ENCODE measurements at regions not wholly inside any gene's neighbourhood (a gene's known extent, or its start where the extent isn't known, plus 50 kb on each side); places are given as distances from the start of the nearest gene placed in this dataset.

DNA sequence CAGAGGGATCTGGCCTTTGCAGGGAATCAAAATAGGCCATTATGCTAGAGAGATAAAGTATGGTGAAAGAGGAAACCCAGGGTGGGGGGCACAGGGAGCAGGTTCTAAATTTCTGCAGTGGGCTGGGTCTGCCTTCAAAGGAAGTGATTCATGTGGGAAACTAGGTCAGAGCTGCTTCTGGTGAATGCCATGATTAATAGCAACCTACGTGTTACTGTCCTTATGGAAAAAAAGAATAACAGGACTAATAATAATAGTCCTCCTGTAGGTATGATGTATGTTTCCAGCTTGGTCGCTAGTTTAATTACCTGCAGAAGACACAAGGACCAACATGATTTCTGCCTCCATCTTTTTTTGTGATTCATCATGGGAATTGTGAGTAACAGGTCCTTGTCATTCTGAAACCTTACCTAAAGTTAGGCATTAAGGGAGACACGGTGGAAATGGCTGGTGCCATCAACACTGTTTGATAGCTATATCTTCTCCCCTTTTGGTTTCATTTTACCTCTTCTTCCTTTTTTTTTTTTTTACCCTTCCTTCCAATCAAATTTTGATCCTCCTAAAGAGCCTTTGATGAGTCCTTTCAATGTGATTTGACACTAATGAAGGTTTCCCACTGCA is 180.4 kb downstream of the CPEB2 start:
- Histone ChIP-seq H3K79me2 (ENCODE audit: insufficient read depth, low read length) (no peaks in the 10 kb centered on the region), H3K9ac (ENCODE audit: insufficient read depth, low read length, poor library complexity, severe bottlenecking) (no peak overlapping the region), H3K4me1 (ENCODE audit: control insufficient read depth in 1 of 2, insufficient read depth in 2 of 2, low read length in 2 of 2) (peaks cover under 1% of the 10 kb centered on the region in 2 donors), H3K36me3 (replicated peaks in 1 of 2; ENCODE audit: control insufficient read depth in 1 of 2, insufficient read depth in 2 of 2, low read length in 2 of 2) (no peaks in the 10 kb centered on the region), H3K4me3 (replicated peaks in 1 of 3; ENCODE audit: low read depth in 2 of 3, low read length in 3 of 3) (no peak overlapping the region), H4K20me1 (ENCODE audit: insufficient read depth, low read length) (no peaks in the 10 kb centered on the region), H3K9me3 (replicated peaks in 1 of 2; ENCODE audit: control insufficient read depth in 1 of 2, insufficient read depth in 1 of 2, low read length in 2 of 2) (no peaks in the 10 kb centered on the region), H3K4me2 (replicated peaks; ENCODE audit: extremely low read depth, low read length, poor library complexity, severe bottlenecking) (no peak overlapping the region), H3K27me3 (ENCODE audit: control insufficient read depth in 2 of 2, insufficient read depth in 2 of 2, low read length in 2 of 2) (no peaks in the 10 kb centered on the region), H2AFZ (ENCODE audit: insufficient read depth, low read depth, low read length, poor library complexity, severe bottlenecking) (no peak overlapping the region), H3K27ac (ENCODE audit: low read depth in 1 of 2, low read length in 2 of 2) (no peak overlapping the region)
- H3K4me1 Mint-ChIP-seq = peaks cover 10% of the 10 kb centered on the region
- TF ChIP-seq, protein P1, sequence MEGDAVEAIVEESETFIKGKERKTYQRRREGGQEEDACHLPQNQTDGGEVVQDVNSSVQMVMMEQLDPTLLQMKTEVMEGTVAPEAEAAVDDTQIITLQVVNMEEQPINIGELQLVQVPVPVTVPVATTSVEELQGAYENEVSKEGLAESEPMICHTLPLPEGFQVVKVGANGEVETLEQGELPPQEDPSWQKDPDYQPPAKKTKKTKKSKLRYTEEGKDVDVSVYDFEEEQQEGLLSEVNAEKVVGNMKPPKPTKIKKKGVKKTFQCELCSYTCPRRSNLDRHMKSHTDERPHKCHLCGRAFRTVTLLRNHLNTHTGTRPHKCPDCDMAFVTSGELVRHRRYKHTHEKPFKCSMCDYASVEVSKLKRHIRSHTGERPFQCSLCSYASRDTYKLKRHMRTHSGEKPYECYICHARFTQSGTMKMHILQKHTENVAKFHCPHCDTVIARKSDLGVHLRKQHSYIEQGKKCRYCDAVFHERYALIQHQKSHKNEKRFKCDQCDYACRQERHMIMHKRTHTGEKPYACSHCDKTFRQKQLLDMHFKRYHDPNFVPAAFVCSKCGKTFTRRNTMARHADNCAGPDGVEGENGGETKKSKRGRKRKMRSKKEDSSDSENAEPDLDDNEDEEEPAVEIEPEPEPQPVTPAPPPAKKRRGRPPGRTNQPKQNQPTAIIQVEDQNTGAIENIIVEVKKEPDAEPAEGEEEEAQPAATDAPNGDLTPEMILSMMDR (IDR thresholded peaks at IDR 0.05) = no peak
- peaks cover 0 to 4% (median 0%) of the 10 kb centered on the region in 7 donors for H3K9me3 Mint-ChIP-seq
- WGBS (ENCODE audit: insufficient coverage) = 71% methylated on average over 1 of the region's 3 CpGs
- H3K36me3 Mint-ChIP-seq = no peaks in the 10 kb centered on the region
- intact Hi-C loops (cut with micrococcal nuclease) = no loop called here
- H3K4me3 Mint-ChIP-seq = no peak overlapping the region
- DNase-seq = no peak
- H3K27me3 Mint-ChIP-seq (ENCODE audit: low read depth in 3 of 3) = peaks cover 0 to 3% (median 1%) of the 10 kb centered on the region in 3 donors
- H3K27ac Mint-ChIP-seq = peak overlapping the region in 1 of 7 donors; percentile 61

DNA sequence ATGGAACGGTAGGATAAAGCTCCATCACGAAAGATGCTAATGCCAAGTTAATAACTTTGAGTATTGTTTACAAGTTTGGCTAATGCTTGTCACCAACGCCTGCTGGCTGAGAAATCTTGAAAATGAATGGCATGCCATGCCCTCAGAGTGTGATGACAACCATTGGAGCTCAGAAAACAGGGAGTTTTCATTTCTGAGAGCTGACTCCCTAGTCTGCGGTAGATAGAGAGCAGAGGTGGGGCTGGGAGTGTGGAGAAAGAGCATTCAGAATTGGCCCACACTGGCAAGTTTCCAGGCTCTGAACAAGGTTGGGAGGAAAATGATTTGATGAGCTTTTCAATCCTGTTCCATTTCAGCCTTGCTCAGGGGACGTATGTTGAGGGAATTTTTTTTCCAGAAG is 183.9 kb downstream of the CPEB2 start:
- TF ChIP-seq, protein P1 (IDR thresholded peaks at IDR 0.05) = no peak
- Histone ChIP-seq H3K4me3 (replicated peaks in 1 of 3; ENCODE audit: low read depth in 2 of 3, low read length in 3 of 3) (no peak overlapping the region), H3K9ac (ENCODE audit: insufficient read depth, low read length, poor library complexity, severe bottlenecking) (no peak overlapping the region), H2AFZ (ENCODE audit: insufficient read depth, low read depth, low read length, poor library complexity, severe bottlenecking) (no peak overlapping the region), H3K79me2 (ENCODE audit: insufficient read depth, low read length) (no peaks in the 10 kb centered on the region), H3K27me3 (ENCODE audit: control insufficient read depth in 2 of 2, insufficient read depth in 2 of 2, low read length in 2 of 2) (no peaks in the 10 kb centered on the region), H3K9me3 (replicated peaks in 1 of 2; ENCODE audit: control insufficient read depth in 1 of 2, insufficient read depth in 1 of 2, low read length in 2 of 2) (no peaks in the 10 kb centered on the region), H3K4me2 (replicated peaks; ENCODE audit: extremely low read depth, low read length, poor library complexity, severe bottlenecking) (no peak overlapping the region), H4K20me1 (ENCODE audit: insufficient read depth, low read length) (no peaks in the 10 kb centered on the region), H3K36me3 (replicated peaks in 1 of 2; ENCODE audit: control insufficient read depth in 1 of 2, insufficient read depth in 2 of 2, low read length in 2 of 2) (no peaks in the 10 kb centered on the region), H3K4me1 (ENCODE audit: control insufficient read depth in 1 of 2, insufficient read depth in 2 of 2, low read length in 2 of 2) (peaks cover 17 to 19% of the 10 kb centered on the region in 2 donors), H3K27ac (ENCODE audit: low read depth in 1 of 2, low read length in 2 of 2) (no peak overlapping the region)
- intact Hi-C loops (cut with micrococcal nuclease) = no loop called here
- WGBS (ENCODE audit: insufficient coverage) = 94% methylated on average over 5 of the region's 5 CpGs
- no peak for DNase-seq
- Mint-ChIP-seq H3K4me3 (no peak overlapping the region), H3K27ac (no peak overlapping the region), H3K36me3 (no peaks in the 10 kb centered on the region), H3K9me3 (peaks cover 0 to 4% (median 0%) of the 10 kb centered on the region in 7 donors), H3K4me1 (peaks cover 30% of the 10 kb centered on the region), H3K27me3 (ENCODE audit: low read depth in 3 of 3) (peaks cover 0 to 3% (median 1%) of the 10 kb centered on the region in 3 donors)

All from CD14-positive monocyte (primary cell).